HG02588 (cell line): ENCODE measurements at regions not wholly inside any gene's neighbourhood (a gene's known extent, or its start where the extent isn't known, plus 50 kb on each side); places are given as distances from the start of the nearest gene placed in this dataset.
A peak's percentile ranks its signal among the peaks of the same experiment; 100 is the strongest.

Source experiments
- ATAC-seq: cut with Tn5 transposase; IDR thresholded peaks from one replicate; pipeline ENCODE4 v1.9.1; 2021; ENCODE audit warnings: mild to moderate bottlenecking, moderate library complexity; ENCODE audit not compliant: unreplicated experiment

GRCh38 chr4:180150818-180151217 lies 2092.4 kb upstream of the TENM3 start:
- ATAC-seq, result no peak

GRCh38 chr4:180152831-180153230 lies 2090.4 kb upstream of the TENM3 start:
- ATAC-seq, result no peak

DNA sequence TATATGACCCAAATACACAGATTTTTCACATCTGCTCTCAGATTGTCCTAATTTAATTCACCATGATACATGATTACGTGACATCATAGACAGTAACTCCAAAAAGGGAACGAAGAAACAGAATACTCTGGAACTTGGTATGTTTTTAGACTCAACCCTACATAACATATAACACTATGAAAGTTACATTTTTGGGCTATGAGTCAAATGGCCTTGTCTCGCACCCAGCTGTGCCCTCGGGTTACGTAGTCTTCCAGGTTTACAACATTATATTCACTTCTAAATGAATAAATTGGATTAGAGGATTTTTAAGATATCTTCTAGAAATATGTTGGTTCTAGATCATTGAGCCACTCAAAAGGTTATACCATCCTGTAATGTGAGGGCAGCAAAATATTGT lies 2089.6 kb upstream of the TENM3 start:
- ATAC-seq, result no peak

GRCh38 chr4:180156684-180157083 lies 2086.5 kb upstream of the TENM3 start:
- ATAC-seq, result no peak

DNA sequence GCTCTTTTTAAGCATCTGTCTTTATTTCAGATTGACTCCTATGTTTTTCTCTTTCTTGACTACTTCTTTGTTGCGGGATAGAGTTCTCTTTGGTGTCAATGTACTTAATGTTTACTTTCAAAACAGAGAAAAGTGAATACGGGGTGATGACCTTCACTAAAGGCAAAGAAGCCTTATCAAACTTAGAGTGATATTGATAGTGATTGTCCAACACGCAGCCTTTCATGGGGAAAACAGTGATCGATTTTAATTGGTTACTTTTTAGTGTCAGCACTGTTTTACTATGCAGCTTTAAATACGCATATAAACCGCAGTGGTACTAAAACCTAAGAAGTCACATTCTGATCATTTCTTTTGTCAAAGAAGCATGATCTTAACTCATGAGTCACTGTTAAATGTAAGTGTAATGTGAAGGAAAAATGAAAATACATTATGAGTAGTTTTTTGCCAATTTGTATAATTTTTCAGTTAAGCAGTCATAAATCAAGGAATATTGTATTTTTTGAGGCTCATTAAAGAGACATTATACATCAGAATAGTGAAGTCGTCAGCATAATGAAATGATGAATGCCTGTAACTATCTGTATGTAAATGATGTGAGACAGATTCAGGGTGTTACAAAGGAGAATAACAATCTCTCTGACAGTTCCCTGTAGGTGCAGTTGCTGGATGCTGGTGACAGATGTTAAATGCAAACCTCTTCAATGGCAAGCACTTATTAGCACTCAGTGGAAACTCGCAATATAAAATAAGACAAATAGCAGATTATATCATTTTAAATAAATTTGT lies 2082.8 kb upstream of the TENM3 start:
- ATAC-seq, result no peak

DNA sequence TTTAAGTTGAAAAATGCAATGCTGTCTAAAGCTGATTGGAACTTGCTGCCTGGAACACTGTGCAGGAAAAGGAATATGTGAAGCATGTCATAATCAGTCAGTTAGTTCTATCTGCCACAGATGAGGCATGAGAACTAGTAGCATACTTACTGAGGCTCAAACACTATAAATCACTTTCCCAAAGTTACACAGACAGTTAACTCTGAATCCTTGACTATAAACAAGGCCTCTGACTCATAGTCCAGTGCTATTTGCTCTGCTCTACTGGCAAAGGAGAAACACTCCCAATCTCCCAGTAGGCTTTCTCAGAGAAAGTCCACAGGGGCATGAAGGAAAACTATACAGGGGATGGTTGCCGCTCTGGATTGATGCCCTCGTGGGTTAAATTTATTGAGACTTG lies 2078.4 kb upstream of the TENM3 start:
- ATAC-seq, result no peak

DNA sequence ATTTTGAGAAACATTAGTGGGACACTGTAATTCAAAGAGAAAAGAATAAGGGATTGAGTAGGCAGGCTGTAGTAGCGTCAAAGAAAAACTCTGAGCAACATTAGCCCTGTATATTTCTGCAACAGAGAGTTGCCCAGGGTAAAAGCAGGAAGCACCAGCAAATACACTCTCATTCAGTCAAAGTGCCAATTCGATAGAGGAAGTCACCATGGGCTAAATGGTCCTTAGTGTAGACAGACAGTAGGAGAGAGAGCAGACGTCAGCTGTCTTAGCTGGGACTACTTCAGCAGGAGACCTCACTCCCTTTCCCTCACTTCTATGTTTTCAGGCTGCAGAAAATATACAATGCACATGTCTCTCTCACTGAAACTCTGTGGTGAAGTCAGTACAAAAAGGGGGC lies 2073.8 kb upstream of the TENM3 start:
- ATAC-seq, result no peak

DNA sequence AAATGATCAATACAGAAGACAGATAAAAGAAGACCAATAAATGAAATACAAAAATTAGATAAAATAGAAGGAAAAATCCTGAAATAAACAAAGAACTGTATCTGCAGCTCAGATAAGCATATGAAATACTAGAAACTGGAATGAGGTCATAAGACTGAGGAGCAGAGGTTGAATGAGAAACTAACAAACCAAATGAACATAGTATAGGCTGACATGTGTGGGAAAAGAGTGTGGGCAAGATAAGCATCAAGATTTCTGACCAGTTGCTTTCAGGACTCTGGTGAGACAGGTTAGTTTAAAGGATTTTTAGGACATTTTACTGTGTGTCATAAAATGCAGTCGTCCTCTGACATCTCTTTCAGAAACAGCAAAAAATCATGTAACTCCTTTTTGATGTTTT lies 2073.2 kb upstream of the TENM3 start:
- ATAC-seq, result no peak

GRCh38 chr4:180179146-180179545 lies 2064.1 kb upstream of the TENM3 start:
- no peak for ATAC-seq

DNA sequence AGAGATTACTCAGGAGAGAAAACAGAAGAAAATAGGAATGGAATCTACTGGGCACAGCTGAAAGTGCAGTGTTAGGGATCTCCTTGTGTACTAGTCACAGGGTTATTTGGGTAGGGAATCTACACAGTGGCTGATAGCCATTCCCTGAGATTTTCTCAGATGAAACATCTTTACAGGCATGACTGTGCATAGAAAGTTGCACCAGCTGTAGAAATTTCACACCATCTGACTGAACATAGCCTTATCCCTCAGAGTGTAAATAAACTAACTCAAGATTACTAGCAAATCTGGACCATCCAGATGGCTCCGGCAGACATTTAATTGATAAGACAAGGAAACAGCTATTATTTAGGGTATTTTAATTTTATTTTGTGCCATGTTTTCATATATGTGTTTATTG lies 2053.5 kb upstream of the TENM3 start:
- no peak for ATAC-seq

DNA sequence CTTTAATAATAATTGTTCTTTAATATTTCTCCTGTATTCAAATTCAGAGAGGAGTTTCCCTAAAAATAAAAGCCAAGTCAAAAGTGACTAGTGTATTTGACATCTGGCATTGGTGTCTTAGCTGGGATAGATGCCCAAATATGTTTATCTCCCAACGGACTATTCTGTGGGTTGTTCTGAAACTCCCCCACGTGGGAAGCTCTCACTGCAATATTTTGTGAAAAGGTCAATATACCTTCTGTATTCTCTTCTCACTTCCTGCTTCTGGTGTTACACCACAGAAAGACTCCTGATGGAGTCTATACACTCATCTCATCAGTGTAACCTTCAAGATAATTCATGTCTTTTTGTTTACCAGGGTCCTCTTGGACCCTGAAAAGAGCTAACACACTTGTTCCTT lies 2052.8 kb upstream of the TENM3 start:
- peak; percentile 73 for ATAC-seq

- ATAC-seq, result no peak
Measured at GRCh38 chr4:180197471-180197870, 2045.7 kb upstream of the TENM3 start.

DNA sequence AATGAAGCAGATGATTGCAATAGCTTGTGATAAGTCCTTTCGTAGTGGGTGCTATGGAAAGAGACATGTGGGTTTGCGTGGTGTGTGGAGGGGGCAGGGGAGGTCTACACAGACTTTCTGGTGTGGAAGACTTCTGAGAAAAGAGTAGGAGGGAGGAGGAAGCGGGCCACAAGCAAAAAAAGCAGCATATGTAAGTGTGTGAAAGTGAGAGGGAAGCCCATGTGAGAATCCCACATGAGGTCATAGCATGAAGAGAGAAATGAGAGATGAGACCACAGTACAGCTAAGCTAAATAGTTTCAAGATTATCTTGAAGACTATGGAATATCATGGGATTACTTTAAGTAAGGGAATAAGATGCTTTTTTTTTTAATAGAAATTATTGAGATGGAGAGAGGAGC lies 2039.9 kb upstream of the TENM3 start:
- ATAC-seq, result peak; percentile 75

DNA sequence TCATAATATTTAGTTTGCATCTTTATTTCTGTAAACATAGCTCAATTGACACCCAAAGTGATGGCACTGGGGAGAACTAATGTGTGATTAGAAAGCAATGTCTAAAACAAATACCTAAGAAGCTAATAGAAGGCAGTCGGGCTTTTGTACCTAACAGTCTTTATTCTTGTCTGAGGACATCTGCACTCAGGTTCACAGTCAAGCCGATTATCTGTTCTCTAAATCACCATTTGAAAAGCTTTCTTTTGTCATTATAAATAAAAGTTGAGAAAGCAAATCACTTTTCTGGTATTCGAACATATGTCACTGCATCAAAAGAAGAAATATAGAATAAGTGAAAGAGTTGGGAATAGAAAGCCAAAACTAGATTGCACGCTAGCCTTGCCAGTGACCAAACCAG lies 2037.9 kb upstream of the TENM3 start:
- no peak for ATAC-seq

DNA sequence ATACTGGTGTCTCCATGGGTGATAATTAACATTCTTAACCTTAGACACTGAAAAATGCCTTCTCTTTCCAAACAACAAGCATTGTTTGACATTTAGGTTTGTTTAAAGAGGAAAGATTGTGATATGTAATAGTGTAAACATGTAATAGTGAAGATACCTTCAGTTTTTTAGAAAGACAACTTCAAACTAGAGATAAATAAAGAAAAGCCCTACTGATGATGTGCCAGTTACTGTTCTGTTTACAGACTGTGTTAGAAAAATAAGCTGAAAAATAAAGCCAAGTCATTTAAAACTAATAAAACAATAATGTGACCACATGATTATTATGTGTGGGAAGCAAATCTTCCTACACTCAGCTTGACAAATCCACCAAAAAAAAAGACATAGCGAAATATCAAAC lies 2035.3 kb upstream of the TENM3 start:
- ATAC-seq, result no peak

GRCh38 chr4:180217070-180217469 lies 2026.1 kb upstream of the TENM3 start:
- ATAC-seq, result no peak

- ATAC-seq, result no peak
Measured at GRCh38 chr4:180219080-180219479, 2024.1 kb upstream of the TENM3 start.

- ATAC-seq, result no peak
Measured at GRCh38 chr4:180225977-180226376, 2017.2 kb upstream of the TENM3 start.

GRCh38 chr4:180234730-180235129 lies 2008.5 kb upstream of the TENM3 start:
- ATAC-seq, result no peak

- no peak for ATAC-seq
Measured at GRCh38 chr4:180240670-180241069, 2002.5 kb upstream of the TENM3 start.

DNA sequence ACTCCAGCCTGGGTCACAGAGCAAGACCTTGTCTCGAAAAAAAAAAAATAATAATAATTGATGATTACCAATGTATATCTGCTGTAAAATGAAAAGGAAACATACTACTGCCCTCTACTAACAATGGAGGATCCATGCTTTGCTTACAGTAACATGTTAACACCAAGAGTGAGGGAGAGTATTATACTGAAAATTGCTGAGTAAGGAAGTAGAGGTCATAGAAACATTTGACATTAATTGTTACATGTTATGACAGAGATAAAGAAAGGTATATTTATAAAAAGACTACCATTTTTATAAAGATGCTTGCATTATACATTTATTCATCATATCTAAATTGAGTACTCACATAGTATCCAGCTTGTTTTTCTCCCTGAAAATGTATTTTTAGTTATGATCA lies 1989.8 kb upstream of the TENM3 start:
- no peak for ATAC-seq

GRCh38 chr4:180261346-180261745 lies 1981.9 kb upstream of the TENM3 start:
- ATAC-seq, result no peak

DNA sequence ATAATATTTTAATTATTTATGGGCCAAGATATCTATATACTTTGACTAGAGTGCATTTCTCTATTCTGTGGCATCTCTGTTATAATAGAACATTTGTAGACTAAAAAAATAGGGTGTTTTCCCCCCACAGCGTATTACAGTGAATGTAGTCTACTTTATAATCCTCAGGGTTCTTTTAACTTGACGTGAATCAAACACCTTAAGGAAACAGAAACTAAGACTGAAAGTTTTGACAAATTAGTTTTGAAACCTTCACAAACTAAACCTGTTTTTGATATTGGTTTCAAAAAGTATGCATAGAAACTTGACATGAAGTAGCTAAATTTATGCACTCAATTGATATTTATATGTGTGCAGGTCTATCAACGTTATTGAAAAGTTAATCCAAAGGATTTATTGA lies 1963.1 kb upstream of the TENM3 start:
- no peak for ATAC-seq
